Stimulated activated effector memory CD8-positive, alpha-beta T cell treated with anti-CD3 and anti-CD28 coated beads, Interleukin-12 subunit alpha, Interleukin-12 subunit beta, amount 100 ng/mL, for 72 hours (primary cell): ENCODE measurements at regions not wholly inside any gene's neighbourhood (a gene's known extent, or its start where the extent isn't known, plus 50 kb on each side); places are given as distances from the start of the nearest gene placed in this dataset.

Experiments
- ATAC-seq: fragments of 150-1000 bp; cut with Tn5 transposase; 2 replicates; pipeline ENCODE4 v1.10.0; 2021
- DNase-seq, 2 donors: peaks; one replicate each; pipeline ENCODE4 v3.0.0; 2021 to 2022; ENCODE audit warnings: low spot score in 2 of 2
- H3K27ac Mint-ChIP-seq: one replicate; pipeline ENCODE4 v1.8.0; 2022; ENCODE audit warnings: mild to moderate bottlenecking, mixed read lengths
- H3K36me3 Mint-ChIP-seq: one replicate; pipeline ENCODE4 v1.8.0; 2022; ENCODE audit warnings: mild to moderate bottlenecking, mixed read lengths
- H3K4me1 Mint-ChIP-seq: one replicate; pipeline ENCODE4 v1.8.0; 2022; ENCODE audit warnings: mixed read lengths
- H3K4me3 Mint-ChIP-seq: one replicate; pipeline ENCODE4 v1.8.0; 2022; ENCODE audit warnings: mild to moderate bottlenecking, mixed read lengths
- H3K9me3 Mint-ChIP-seq: one replicate; pipeline ENCODE4 v1.8.0; 2022; ENCODE audit warnings: mixed read lengths

- H3K4me1 Mint-ChIP-seq, result no peaks in the 10 kb centered on the region
- ATAC-seq, result no peak
- H3K9me3 Mint-ChIP-seq, result peaks cover 10% of the 10 kb centered on the region
- DNase-seq, result no peak
- no peak overlapping the region for H3K27ac Mint-ChIP-seq
- no peaks in the 10 kb centered on the region for H3K36me3 Mint-ChIP-seq
- H3K4me3 Mint-ChIP-seq, result no peak overlapping the region
These were observed 261.5 kb upstream of the KCNMB2 start for GRCh38 chr3:178274711-178275110.

DNA sequence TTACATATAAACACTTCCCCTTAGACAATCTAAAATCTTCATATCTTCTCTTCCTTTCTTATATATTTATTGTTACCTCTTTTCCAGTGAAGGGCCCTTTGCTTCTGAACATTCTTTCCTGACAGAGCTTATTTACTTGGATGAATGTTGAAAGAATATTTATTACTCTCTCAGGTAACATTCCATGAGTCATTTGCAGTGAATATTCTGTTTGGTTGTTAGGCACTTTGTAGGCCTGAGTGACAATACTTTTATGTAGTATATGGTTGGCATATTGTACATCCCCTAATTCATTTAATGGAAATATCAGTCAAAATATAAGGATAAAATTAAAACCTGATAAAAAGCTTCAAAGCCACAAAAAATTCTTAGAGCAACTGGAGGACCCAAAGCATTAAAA is 260.9 kb upstream of the KCNMB2 start:
- H3K9me3 Mint-ChIP-seq, result peaks cover 13% of the 10 kb centered on the region
- ATAC-seq, result no peak
- H3K4me1 Mint-ChIP-seq, result no peaks in the 10 kb centered on the region
- H3K4me3 Mint-ChIP-seq, result no peak overlapping the region
- H3K36me3 Mint-ChIP-seq, result no peaks in the 10 kb centered on the region
- no peak for DNase-seq
- H3K27ac Mint-ChIP-seq, result no peak overlapping the region

DNA sequence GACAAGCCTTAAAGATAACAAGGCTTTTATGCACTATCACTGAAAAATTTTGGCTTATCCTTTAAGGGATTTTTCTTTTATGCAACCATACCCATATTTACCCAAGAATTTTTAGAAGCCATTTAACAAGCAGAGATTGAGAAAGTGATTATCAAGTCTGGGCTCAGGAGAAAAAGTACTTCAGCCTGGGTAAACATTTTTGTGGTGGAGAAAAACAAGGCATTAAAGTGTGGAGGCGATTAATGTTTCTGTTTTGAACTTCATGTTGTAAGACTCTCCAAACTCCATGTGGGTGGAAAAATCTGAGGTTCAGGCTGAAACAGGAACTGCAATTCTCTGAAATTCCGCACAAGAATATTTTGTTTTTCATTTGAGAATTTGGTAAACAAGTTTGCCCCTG is 260.4 kb upstream of the KCNMB2 start:
- DNase-seq (no peak), ATAC-seq (no peak)
- H3K9me3 Mint-ChIP-seq, result peaks cover 16% of the 10 kb centered on the region
- no peaks in the 10 kb centered on the region for H3K4me1 Mint-ChIP-seq
- no peaks in the 10 kb centered on the region for H3K36me3 Mint-ChIP-seq
- no peak overlapping the region for H3K27ac Mint-ChIP-seq
- no peak overlapping the region for H3K4me3 Mint-ChIP-seq

GRCh38 chr3:178277605-178278004 is 258.6 kb upstream of the KCNMB2 start:
- no peak overlapping the region for H3K27ac Mint-ChIP-seq
- no peak for ATAC-seq
- no peak for DNase-seq
- H3K9me3 Mint-ChIP-seq, result peaks cover 16% of the 10 kb centered on the region
- H3K4me3 Mint-ChIP-seq, result no peak overlapping the region
- no peaks in the 10 kb centered on the region for H3K4me1 Mint-ChIP-seq
- no peaks in the 10 kb centered on the region for H3K36me3 Mint-ChIP-seq

- Mint-ChIP-seq H3K4me3 (no peak overlapping the region), H3K27ac (no peak overlapping the region), H3K9me3 (peaks cover 21% of the 10 kb centered on the region), H3K36me3 (no peaks in the 10 kb centered on the region), H3K4me1 (no peaks in the 10 kb centered on the region)
- DNase-seq, result no peak
- ATAC-seq, result no peak
These were observed 252.7 kb upstream of the KCNMB2 start for GRCh38 chr3:178283561-178283960.

- ATAC-seq (no peak), DNase-seq (no peak)
- Mint-ChIP-seq H3K4me1 (no peaks in the 10 kb centered on the region), H3K4me3 (no peak overlapping the region), H3K27ac (no peak overlapping the region), H3K36me3 (no peaks in the 10 kb centered on the region), H3K9me3 (peaks cover 19% of the 10 kb centered on the region)
These were observed 252.1 kb upstream of the KCNMB2 start for GRCh38 chr3:178284181-178284580.

DNA sequence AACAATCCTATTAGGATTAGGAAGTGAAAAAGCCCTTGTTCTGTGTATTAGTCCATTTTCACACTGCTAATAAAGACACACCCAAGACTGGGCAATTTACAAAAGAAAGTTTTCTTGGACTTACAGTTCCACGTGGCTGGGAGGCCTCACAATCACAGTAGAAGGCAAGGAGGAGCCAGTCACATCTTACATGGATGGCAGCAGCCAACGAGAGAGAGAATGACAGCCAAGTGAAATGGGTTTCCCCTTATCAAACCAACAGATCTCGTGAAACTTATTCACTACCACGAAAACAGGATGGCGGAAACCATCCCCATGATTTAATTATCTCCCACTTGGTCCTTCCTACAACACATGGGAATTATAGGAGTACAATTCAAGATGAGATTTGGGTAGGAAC is 248.2 kb upstream of the KCNMB2 start:
- no peak overlapping the region for H3K4me3 Mint-ChIP-seq

DNA sequence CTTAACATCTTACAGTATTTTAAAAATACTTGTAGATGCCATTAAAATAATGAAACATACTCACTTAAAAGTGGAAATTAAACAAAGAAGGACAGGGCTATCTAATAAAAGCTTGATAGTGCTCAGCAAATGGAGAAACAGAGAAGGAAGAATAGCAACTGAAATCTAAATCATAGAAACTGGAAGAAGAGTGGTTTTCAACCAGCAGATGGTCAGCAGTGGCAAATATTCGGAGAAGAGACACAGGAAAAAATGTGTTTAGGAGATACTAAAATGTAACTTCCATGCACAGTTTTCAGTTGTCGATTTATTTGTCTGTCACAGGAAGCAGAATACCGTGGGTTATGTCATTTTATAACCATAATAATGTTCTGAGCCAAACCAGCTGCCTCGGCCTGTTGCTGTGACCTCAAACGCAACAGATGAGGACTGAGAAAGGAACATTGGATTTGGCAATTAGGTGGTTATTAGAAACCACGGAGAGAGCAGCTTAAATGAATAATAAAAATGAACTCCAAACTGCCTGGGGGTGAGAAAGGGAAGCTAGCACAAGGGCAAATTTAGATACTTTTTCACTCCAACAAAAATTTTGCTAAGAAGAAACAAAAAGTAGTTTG is 246.6 kb upstream of the KCNMB2 start:
- no peak for DNase-seq
- H3K4me3 Mint-ChIP-seq, result no peak overlapping the region
- ATAC-seq, result no peak
- peaks cover 8% of the 10 kb centered on the region for H3K9me3 Mint-ChIP-seq
- no peak overlapping the region for H3K27ac Mint-ChIP-seq
- no peaks in the 10 kb centered on the region for H3K4me1 Mint-ChIP-seq
- H3K36me3 Mint-ChIP-seq, result no peaks in the 10 kb centered on the region

More for the DNA sequence above, 248.2 kb upstream of the KCNMB2 start:
- Mint-ChIP-seq H3K9me3 (peaks cover 8% of the 10 kb centered on the region), H3K27ac (no peak overlapping the region), H3K4me1 (no peaks in the 10 kb centered on the region), H3K36me3 (no peaks in the 10 kb centered on the region)
- DNase-seq (no peak), ATAC-seq (no peak)

- Mint-ChIP-seq H3K27ac (no peak overlapping the region), H3K4me1 (no peaks in the 10 kb centered on the region), H3K4me3 (no peak overlapping the region), H3K36me3 (no peaks in the 10 kb centered on the region), H3K9me3 (peaks cover 8% of the 10 kb centered on the region)
- ATAC-seq, result no peak
- no peak for DNase-seq
These were observed 244.5 kb upstream of the KCNMB2 start for GRCh38 chr3:178291574-178292370.

DNA sequence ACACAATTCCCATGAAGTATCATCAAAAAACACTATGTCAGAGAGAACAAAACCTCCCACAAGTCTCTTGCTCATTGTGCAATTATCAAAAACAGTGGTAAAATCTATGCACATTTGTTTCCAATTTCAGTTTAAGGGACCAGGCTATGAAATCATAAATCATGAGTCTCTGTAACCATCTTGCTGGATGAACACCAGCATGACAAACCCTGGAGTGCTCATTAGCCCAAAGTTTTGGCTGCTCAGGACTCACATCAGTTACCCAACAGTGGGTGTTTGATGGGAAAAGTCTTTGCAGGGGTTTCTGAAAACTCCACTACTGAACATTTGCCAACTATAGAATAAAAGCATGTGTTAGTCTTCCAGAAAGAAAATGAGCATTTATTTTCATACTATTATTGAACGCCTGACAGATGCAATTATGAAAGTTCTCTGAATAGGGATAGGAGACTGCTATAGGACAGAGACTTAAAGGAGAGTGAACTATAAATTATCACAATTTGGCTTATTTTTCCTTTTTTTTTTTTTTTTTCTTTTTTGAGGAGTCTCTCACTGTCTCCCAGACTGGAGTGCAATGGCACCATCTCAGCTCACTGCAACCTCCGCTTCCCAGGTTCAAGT is 240.8 kb upstream of the KCNMB2 start:
- Mint-ChIP-seq H3K27ac (no peak overlapping the region), H3K9me3 (no peaks in the 10 kb centered on the region), H3K4me1 (no peaks in the 10 kb centered on the region), H3K4me3 (no peak overlapping the region), H3K36me3 (no peaks in the 10 kb centered on the region)
- no peak for DNase-seq
- no peak for ATAC-seq

DNA sequence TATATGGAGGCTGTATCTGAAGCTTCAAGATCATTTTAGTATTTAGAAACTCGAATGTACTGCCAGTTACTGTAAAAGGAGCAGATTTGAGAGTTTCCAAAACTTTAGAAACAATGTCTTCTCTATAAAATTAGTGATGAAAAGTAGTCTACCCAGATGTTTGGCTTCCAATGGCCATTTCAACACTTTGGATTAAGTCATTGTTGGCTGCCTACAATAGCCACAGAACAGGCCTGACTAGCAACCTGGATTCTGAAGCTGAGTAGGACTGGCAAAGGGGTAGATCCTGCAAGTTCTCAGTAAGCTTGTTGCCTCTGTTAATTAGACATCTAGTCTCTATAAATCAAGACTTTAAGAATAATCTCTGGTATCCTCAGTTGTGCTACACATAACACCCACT is 239.0 kb upstream of the KCNMB2 start:
- H3K27ac Mint-ChIP-seq, result no peak overlapping the region

GRCh38 chr3:178297740-178298139 is 238.5 kb upstream of the KCNMB2 start:
- DNase-seq (no peak), ATAC-seq (no peak)
- H3K36me3 Mint-ChIP-seq, result no peaks in the 10 kb centered on the region
- H3K4me1 Mint-ChIP-seq, result no peaks in the 10 kb centered on the region
- H3K4me3 Mint-ChIP-seq, result no peak overlapping the region
- H3K9me3 Mint-ChIP-seq, result no peaks in the 10 kb centered on the region
- H3K27ac Mint-ChIP-seq, result no peak overlapping the region

More for the DNA sequence above, 239.0 kb upstream of the KCNMB2 start:
- Mint-ChIP-seq H3K4me3 (no peak overlapping the region), H3K36me3 (no peaks in the 10 kb centered on the region), H3K4me1 (no peaks in the 10 kb centered on the region), H3K9me3 (no peaks in the 10 kb centered on the region)
- DNase-seq (no peak), ATAC-seq (no peak)

DNA sequence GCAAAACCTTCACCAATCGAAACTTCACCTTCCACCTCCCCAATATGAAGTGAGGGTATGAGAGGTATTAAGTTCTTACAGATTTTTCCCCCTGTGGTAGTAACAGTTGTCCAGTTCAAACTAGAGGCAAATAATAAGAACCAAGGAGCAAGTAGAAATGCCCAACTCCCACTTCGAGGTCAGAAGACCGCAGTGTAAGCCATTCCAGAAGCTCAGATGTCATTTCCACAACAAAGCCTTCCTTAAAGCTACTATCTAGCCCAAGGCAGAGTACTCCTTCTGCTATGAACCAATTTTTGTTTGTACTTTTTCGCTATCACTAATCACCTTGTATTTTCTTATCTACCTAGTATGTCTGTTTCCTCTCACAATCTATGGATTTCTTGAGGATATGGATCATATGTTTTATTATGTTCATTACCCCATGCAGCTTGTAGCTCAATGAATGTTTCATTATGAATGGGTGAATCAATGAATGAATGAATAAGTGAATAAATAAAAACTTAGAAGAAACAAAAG is 235.7 kb upstream of the KCNMB2 start:
- Mint-ChIP-seq H3K4me1 (no peaks in the 10 kb centered on the region), H3K27ac (no peak overlapping the region), H3K36me3 (no peaks in the 10 kb centered on the region), H3K4me3 (no peak overlapping the region), H3K9me3 (no peaks in the 10 kb centered on the region)
- ATAC-seq (no peak), DNase-seq (no peak)

- Mint-ChIP-seq H3K4me3 (no peak overlapping the region), H3K36me3 (no peaks in the 10 kb centered on the region), H3K27ac (no peak overlapping the region), H3K4me1 (no peaks in the 10 kb centered on the region), H3K9me3 (no peaks in the 10 kb centered on the region)
- DNase-seq, result no peak
- ATAC-seq, result no peak
These were observed 233.0 kb upstream of the KCNMB2 start for GRCh38 chr3:178302966-178303930.
